Body of pancreas (tissue), 4 donors: ENCODE measurements at regions not wholly inside any gene's neighbourhood (a gene's known extent, or its start where the extent isn't known, plus 50 kb on each side); places are given as distances from the start of the nearest gene placed in this dataset.

Experiments used
- POLR2A ChIP-seq, 3 donors: fragments of 450-650 bp; IDR thresholded peaks; one replicate each; pipeline ENCODE4 v1.6.1; 2016; ENCODE audit warnings: antibody characterized with exemption in 3 of 3, mild to moderate bottlenecking in 2 of 3
- TF ChIP-seq, protein P1 (sequence below), 7 experiments: fragments of 450-650 bp in 4 of 7; fragments of 200-600 bp in 3 of 7; sonication (generic) in 3 of 7; IDR thresholded peaks; one replicate each; pipeline ENCODE4 v1.5.1; 2016 to 2019; ENCODE audit warnings: antibody characterized with exemption in 7 of 7

DNA sequence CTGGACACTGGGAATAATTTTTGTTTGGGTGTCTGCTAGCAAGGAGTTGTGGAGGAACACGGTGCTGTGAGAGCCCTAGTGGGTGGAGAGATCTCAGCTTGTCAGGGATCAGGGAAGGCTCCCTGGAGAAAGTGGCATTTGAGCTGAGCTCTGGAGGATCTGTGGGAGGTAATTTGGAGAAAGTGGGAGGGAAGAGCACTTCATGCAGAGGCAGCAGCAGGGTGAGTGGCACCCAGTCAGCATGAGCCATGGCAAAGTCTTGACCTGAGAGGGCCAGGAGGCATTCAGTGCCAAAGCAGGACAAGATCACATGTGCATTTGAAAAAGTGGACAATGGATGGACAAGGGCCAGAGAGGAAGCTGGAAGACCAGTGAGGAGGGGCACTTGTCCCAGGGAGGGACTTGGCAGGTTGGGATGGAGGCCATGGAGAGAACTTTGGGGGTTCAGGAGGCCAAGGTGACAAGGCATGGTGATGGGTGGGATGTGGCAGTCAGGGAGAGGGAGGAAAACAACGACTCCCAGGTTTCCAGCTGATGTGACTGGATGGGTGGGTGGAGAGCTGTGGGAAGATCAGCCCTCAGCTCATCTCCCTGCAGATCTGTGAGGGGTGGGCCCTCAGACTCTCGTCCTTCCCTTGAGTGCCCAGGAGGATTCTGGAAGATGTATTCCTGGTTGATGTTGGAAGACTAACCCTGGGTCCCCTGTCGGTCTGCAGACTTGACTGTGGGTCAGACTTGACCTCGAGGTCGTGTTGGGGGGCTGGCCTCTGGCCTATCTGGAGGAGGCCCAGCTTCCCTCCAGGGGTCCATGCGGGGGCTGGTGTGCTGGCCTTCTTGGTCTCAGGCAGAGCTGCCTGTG lies 68.9 kb upstream of the PITX1 start:
- TF ChIP-seq, protein P1, sequence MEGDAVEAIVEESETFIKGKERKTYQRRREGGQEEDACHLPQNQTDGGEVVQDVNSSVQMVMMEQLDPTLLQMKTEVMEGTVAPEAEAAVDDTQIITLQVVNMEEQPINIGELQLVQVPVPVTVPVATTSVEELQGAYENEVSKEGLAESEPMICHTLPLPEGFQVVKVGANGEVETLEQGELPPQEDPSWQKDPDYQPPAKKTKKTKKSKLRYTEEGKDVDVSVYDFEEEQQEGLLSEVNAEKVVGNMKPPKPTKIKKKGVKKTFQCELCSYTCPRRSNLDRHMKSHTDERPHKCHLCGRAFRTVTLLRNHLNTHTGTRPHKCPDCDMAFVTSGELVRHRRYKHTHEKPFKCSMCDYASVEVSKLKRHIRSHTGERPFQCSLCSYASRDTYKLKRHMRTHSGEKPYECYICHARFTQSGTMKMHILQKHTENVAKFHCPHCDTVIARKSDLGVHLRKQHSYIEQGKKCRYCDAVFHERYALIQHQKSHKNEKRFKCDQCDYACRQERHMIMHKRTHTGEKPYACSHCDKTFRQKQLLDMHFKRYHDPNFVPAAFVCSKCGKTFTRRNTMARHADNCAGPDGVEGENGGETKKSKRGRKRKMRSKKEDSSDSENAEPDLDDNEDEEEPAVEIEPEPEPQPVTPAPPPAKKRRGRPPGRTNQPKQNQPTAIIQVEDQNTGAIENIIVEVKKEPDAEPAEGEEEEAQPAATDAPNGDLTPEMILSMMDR (IDR thresholded peaks at IDR 0.05) = no peak
- TF ChIP-seq POLR2A (IDR thresholded peaks at IDR 0.05) = no peak
